CD14-positive monocyte (primary cell): ENCODE measurements at regions not wholly inside any gene's neighbourhood (a gene's known extent, or its start where the extent isn't known, plus 50 kb on each side); places are given as distances from the start of the nearest gene placed in this dataset.

ENCODE experiments used
- DNase-seq, 3 donors: peaks; one replicate each; pipeline ENCODE4 v3.0.0-alpha.2; 2011 to 2022
- H2AFZ ChIP-seq: 2 replicates; pipeline ENCODE4 v1.6.0; 2012; ENCODE audit warnings: mild to moderate bottlenecking, low read depth, low read length, inconsistent platforms; ENCODE audit not compliant: insufficient read depth, poor library complexity, severe bottlenecking
- H3K27ac ChIP-seq, 2 donors: 1 replicate in 1 of 2; 2 replicates in 1 of 2; pipeline ENCODE4 v1.5.1; 2012 to 2013; ENCODE audit warnings: low read length in 2 of 2, control low read depth in 1 of 2, inconsistent platforms in 1 of 2, low read depth in 1 of 2, mild to moderate bottlenecking in 1 of 2
- H3K27me3 ChIP-seq, 2 donors: one replicate each; pipeline versions ENCODE4 v1.6.0 to v1.6.1; 2011 to 2013; ENCODE audit warnings: low read length in 2 of 2; ENCODE audit not compliant: control insufficient read depth in 2 of 2, insufficient read depth in 2 of 2
- H3K36me3 ChIP-seq, 2 donors: replicated peaks in 1 of 2; 1 replicate in 1 of 2; 2 replicates in 1 of 2; pipeline versions ENCODE4 v1.5.1 to v1.6.1; 2012 to 2013; ENCODE audit warnings: low read length in 2 of 2, control low read depth in 1 of 2, inconsistent platforms in 1 of 2, mild to moderate bottlenecking in 1 of 2; ENCODE audit not compliant: insufficient read depth in 2 of 2, control insufficient read depth in 1 of 2
- H3K4me1 ChIP-seq, 2 donors: 1 replicate in 1 of 2; 2 replicates in 1 of 2; pipeline versions ENCODE4 v1.5.1 to v1.6.1; 2012 to 2013; ENCODE audit warnings: low read length in 2 of 2, control low read depth in 1 of 2, inconsistent platforms in 1 of 2, mild to moderate bottlenecking in 1 of 2, moderate library complexity in 1 of 2; ENCODE audit not compliant: insufficient read depth in 2 of 2, control insufficient read depth in 1 of 2
- H3K4me2 ChIP-seq: replicated peaks from 2 replicates; pipeline ENCODE3; 2012; ENCODE audit warnings: low read length, moderate library complexity, mild to moderate bottlenecking; ENCODE audit not compliant: poor library complexity, severe bottlenecking; ENCODE audit errors: extremely low read depth
- H3K4me3 ChIP-seq, 3 experiments: fragments of 200-600 bp in 1 of 3; sonication (generic) in 1 of 3; replicated peaks in 1 of 3; 1 replicate in 2 of 3; 2 replicates in 1 of 3; pipeline ENCODE4 v1.5.1; 2011 to 2013; ENCODE audit warnings: low read length in 3 of 3, mild to moderate bottlenecking in 3 of 3, control low read depth in 2 of 3, low read depth in 2 of 3, inconsistent platforms in 1 of 3, moderate library complexity in 1 of 3
- H3K79me2 ChIP-seq: 2 replicates; pipeline ENCODE4 v1.6.0; 2012; ENCODE audit warnings: mild to moderate bottlenecking, control low read depth, inconsistent platforms, low read length, moderate library complexity; ENCODE audit not compliant: insufficient read depth
- H3K9ac ChIP-seq: 2 replicates; pipeline ENCODE4 v1.6.0; 2017; ENCODE audit warnings: low read length, mild to moderate bottlenecking; ENCODE audit not compliant: insufficient read depth, poor library complexity, severe bottlenecking
- H3K9me3 ChIP-seq, 2 donors: replicated peaks in 1 of 2; 1 replicate in 1 of 2; 2 replicates in 1 of 2; pipeline versions ENCODE4 v1.5.1 to v1.6.1; 2012 to 2013; ENCODE audit warnings: low read length in 2 of 2, control low read depth in 1 of 2; ENCODE audit not compliant: control insufficient read depth in 1 of 2, insufficient read depth in 1 of 2
- H4K20me1 ChIP-seq: 2 replicates; pipeline ENCODE4 v1.6.0; 2012; ENCODE audit warnings: mild to moderate bottlenecking, low read length, control low read depth, moderate library complexity; ENCODE audit not compliant: insufficient read depth
- H3K27ac Mint-ChIP-seq, 7 donors: one replicate each; pipeline ENCODE4 v1.8.0; 2020; ENCODE audit warnings: mild to moderate bottlenecking in 7 of 7, mixed read lengths in 7 of 7, moderate library complexity in 6 of 7, inconsistent platforms in 2 of 7
- H3K27me3 Mint-ChIP-seq, 3 donors: one replicate each; pipeline ENCODE4 v1.8.0; 2021 to 2022; ENCODE audit warnings: low read depth in 3 of 3, mild to moderate bottlenecking in 3 of 3, mixed read lengths in 3 of 3, moderate library complexity in 3 of 3, inconsistent platforms in 1 of 3
- H3K36me3 Mint-ChIP-seq, 2 donors: one replicate each; pipeline ENCODE4 v1.8.0; 2020; ENCODE audit warnings: mixed read lengths in 2 of 2, inconsistent platforms in 1 of 2, mild to moderate bottlenecking in 1 of 2
- H3K4me1 Mint-ChIP-seq: one replicate; pipeline ENCODE4 v1.8.0; 2020; ENCODE audit warnings: mild to moderate bottlenecking, mixed read lengths
- H3K4me3 Mint-ChIP-seq, 2 donors: one replicate each; pipeline ENCODE4 v1.8.0; 2020; ENCODE audit warnings: mild to moderate bottlenecking in 2 of 2, mixed read lengths in 2 of 2, moderate library complexity in 1 of 2
- H3K9me3 Mint-ChIP-seq, 7 donors: one replicate each; pipeline ENCODE4 v1.8.0; 2020 to 2022; ENCODE audit warnings: mixed read lengths in 7 of 7, mild to moderate bottlenecking in 6 of 7, moderate library complexity in 6 of 7, inconsistent platforms in 2 of 7
- CTCF ChIP-seq: fragments of 200-600 bp; IDR thresholded peaks from one replicate; pipeline ENCODE4 v1.8.0; 2022; ENCODE audit warnings: antibody characterized with exemption, mild to moderate bottlenecking
- WGBS: methylation state at CpG from one replicate; pipeline ENCODE4 v1.1.5; 2013; ENCODE audit warnings: missing lambda C conversion rate; ENCODE audit not compliant: insufficient coverage; 5-methylcytosine and 5-hydroxymethylcytosine counted together
- intact Hi-C, 2 donors: fragments of 100-400 bp; cut with micrococcal nuclease; formaldehyde crosslinking; loops; one replicate each; pipeline versions ENCODE4 v1.15.0 to v1.15.1; 2023

GRCh38 chr4:160894128-160894527, 1269.7 kb downstream of the FSTL5 start:
- Mint-ChIP-seq H3K4me1 (no peaks in the 10 kb centered on the region), H3K9me3 (peaks cover 0 to 3% (median 1%) of the 10 kb centered on the region in 7 donors), H3K27ac (no peak overlapping the region), H3K4me3 (no peak overlapping the region), H3K36me3 (no peaks in the 10 kb centered on the region), H3K27me3 (no peaks in the 10 kb centered on the region)
- Histone ChIP-seq H3K9ac (no peak overlapping the region), H3K4me3 (no peak overlapping the region), H4K20me1 (no peaks in the 10 kb centered on the region), H3K27ac (no peak overlapping the region), H3K36me3 (no peaks in the 10 kb centered on the region), H3K79me2 (no peaks in the 10 kb centered on the region), H3K27me3 (no peaks in the 10 kb centered on the region), H3K9me3 (no peaks in the 10 kb centered on the region), H3K4me1 (no peaks in the 10 kb centered on the region), H3K4me2 (no peak overlapping the region), H2AFZ (no peak overlapping the region)
- DNase-seq, result no peak
- intact Hi-C loops, result no loop called here
- TF ChIP-seq CTCF, result no peak
- no CpG with 5 or more reads among the region's 2 CpGs for WGBS

- WGBS, result no CpG with 5 or more reads among the region's 3 CpGs
- H3K4me1 ChIP-seq, result no peaks in the 10 kb centered on the region
- no peak overlapping the region for H2AFZ ChIP-seq
- no peaks in the 10 kb centered on the region for H3K27me3 ChIP-seq
- Mint-ChIP-seq H3K9me3 (peaks cover 0 to 3% (median 1%) of the 10 kb centered on the region in 7 donors), H3K27me3 (no peaks in the 10 kb centered on the region), H3K36me3 (no peaks in the 10 kb centered on the region), H3K27ac (no peak overlapping the region), H3K4me3 (no peak overlapping the region), H3K4me1 (no peaks in the 10 kb centered on the region)
- no peaks in the 10 kb centered on the region for H4K20me1 ChIP-seq
- H3K9ac ChIP-seq, result no peak overlapping the region
- no peak for TF ChIP-seq CTCF
- H3K79me2 ChIP-seq, result no peaks in the 10 kb centered on the region
- intact Hi-C loops, result no loop called here
- no peak for DNase-seq
- no peaks in the 10 kb centered on the region for H3K36me3 ChIP-seq
- H3K9me3 ChIP-seq, result no peaks in the 10 kb centered on the region
- H3K4me3 ChIP-seq, result no peak overlapping the region
- H3K27ac ChIP-seq, result no peak overlapping the region
- no peak overlapping the region for H3K4me2 ChIP-seq
These were observed 1269.0 kb downstream of the FSTL5 start for GRCh38 chr4:160894809-160895208.
